Neural progenitor cell (in vitro differentiated cells): ENCODE measurements at regions not wholly inside any gene's neighbourhood (a gene's known extent, or its start where the extent isn't known, plus 50 kb on each side); places are given as distances from the start of the nearest gene placed in this dataset.

ENCODE experiments used
- EZH2 ChIP-seq: fragments of 200-600 bp; sonication (generic); IDR thresholded peaks from 2 replicates; pipeline ENCODE4 v1.6.1; 2017; ENCODE audit warnings: antibody characterized with exemption, mild to moderate bottlenecking, moderate library complexity
- EZH2phosphoT487 ChIP-seq: fragments of 200-600 bp; sonication (generic); IDR thresholded peaks from 2 replicates; pipeline ENCODE4 v1.6.1; 2017; ENCODE audit warnings: antibody characterized with exemption
- TF ChIP-seq, protein P1 (sequence below): fragments of 200-600 bp; sonication (generic); IDR thresholded peaks from 2 replicates; pipeline ENCODE4 v1.5.1; 2017; ENCODE audit warnings: antibody characterized with exemption, mild to moderate bottlenecking

DNA sequence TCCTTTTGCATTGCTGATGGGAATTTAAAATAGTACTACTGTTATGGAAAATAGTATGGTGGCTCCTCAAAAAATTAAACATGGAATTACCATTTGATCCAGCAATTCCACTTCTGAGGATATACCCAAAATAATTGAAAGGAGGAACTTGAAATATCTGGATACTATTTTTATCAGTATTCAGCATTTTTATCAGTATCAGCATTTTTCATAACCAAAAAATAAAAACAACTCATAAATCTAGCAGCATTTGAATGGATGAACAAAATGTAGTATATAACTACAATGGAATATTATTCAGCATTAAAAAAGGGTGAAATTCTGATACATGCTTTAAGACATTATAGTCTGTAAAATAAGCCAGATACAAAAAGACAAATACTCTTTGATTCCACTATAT is 763.4 kb upstream of the MAN1A1 start:
- TF ChIP-seq, protein P1, sequence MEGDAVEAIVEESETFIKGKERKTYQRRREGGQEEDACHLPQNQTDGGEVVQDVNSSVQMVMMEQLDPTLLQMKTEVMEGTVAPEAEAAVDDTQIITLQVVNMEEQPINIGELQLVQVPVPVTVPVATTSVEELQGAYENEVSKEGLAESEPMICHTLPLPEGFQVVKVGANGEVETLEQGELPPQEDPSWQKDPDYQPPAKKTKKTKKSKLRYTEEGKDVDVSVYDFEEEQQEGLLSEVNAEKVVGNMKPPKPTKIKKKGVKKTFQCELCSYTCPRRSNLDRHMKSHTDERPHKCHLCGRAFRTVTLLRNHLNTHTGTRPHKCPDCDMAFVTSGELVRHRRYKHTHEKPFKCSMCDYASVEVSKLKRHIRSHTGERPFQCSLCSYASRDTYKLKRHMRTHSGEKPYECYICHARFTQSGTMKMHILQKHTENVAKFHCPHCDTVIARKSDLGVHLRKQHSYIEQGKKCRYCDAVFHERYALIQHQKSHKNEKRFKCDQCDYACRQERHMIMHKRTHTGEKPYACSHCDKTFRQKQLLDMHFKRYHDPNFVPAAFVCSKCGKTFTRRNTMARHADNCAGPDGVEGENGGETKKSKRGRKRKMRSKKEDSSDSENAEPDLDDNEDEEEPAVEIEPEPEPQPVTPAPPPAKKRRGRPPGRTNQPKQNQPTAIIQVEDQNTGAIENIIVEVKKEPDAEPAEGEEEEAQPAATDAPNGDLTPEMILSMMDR, result no peak
- TF ChIP-seq EZH2 (no peak), EZH2phosphoT487 (no peak)
